BE2C (cell line): ENCODE measurements at regions not wholly inside any gene's neighbourhood (a gene's known extent, or its start where the extent isn't known, plus 50 kb on each side); places are given as distances from the start of the nearest gene placed in this dataset.

Source experiments
- DNase-seq: peaks from one replicate; pipeline ENCODE4 v3.0.0-alpha.2; 2020
- H3K27me3 ChIP-seq: fragments of 250-450 bp; sonication (Bioruptor Pico); 2 replicates; pipeline ENCODE4 v1.5.1; 2020; ENCODE audit warnings: mild to moderate bottlenecking
- H3K36me3 ChIP-seq: fragments of 250-450 bp; sonication (Bioruptor Pico); 2 replicates; pipeline ENCODE4 v1.5.1; 2020; ENCODE audit warnings: mild to moderate bottlenecking
- H3K4me1 ChIP-seq: fragments of 250-450 bp; sonication (Bioruptor Pico); 2 replicates; pipeline ENCODE4 v1.5.1; 2020
- H3K4me3 ChIP-seq: 2 replicates; pipeline ENCODE4 v1.5.1; 2011; ENCODE audit warnings: low read depth, low read length
- H3K9me3 ChIP-seq: fragments of 250-450 bp; sonication (Bioruptor Pico); 2 replicates; pipeline ENCODE4 v1.5.1; 2020
- CTCF ChIP-seq: IDR thresholded peaks from 2 replicates; pipeline ENCODE4 v1.5.1; 2012; ENCODE audit warnings: mild to moderate bottlenecking, low read depth, low read length

- no peak for TF ChIP-seq CTCF
- H3K27me3 ChIP-seq = no peaks in the 10 kb centered on the region
- no peaks in the 10 kb centered on the region for H3K9me3 ChIP-seq
- peak; percentile 94 for DNase-seq
- peak overlapping the region; percentile 2; the same call in 1 of the 2 replicates for H3K4me3 ChIP-seq
- H3K4me1 ChIP-seq = peaks cover 9% of the 10 kb centered on the region
- no peaks in the 10 kb centered on the region for H3K36me3 ChIP-seq
These were observed 94.2 kb upstream of the ACP3 start for GRCh38 chr3:132222868-132223538.

DNA sequence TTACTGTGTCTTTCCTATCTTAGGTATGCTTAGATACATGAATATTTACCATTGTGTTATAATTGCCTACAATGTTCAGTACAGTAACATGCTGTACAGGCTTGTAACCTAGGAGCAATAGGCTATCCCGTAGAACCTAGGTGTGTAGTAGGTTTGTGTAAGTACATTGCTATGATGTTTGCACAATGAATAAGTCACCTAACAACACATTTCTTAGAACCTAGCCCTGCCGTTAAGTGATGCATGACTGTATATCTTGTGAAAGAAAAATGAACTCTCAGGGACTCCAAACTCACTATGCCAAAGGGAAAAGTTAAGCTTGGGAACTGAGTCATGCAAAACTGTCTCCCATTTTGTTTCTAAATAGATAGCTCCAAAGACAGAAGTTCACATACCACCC lies 91.5 kb upstream of the ACP3 start:
- peaks cover 9% of the 10 kb centered on the region for H3K4me1 ChIP-seq
- H3K4me3 ChIP-seq = no peak overlapping the region
- no peaks in the 10 kb centered on the region for H3K36me3 ChIP-seq
- H3K27me3 ChIP-seq = no peaks in the 10 kb centered on the region
- no peak for TF ChIP-seq CTCF
- DNase-seq = no peak
- H3K9me3 ChIP-seq = no peaks in the 10 kb centered on the region

- peak; percentile 29 for DNase-seq
- Histone ChIP-seq H3K27me3 (no peaks in the 10 kb centered on the region), H3K4me1 (no peaks in the 10 kb centered on the region), H3K4me3 (no peak overlapping the region), H3K9me3 (no peaks in the 10 kb centered on the region), H3K36me3 (no peaks in the 10 kb centered on the region)
- TF ChIP-seq CTCF = no peak
These were observed 88.3 kb upstream of the ACP3 start for GRCh38 chr3:132228923-132229322.

- H3K4me3 ChIP-seq = no peak overlapping the region
- TF ChIP-seq CTCF = no peak
- H3K36me3 ChIP-seq = no peaks in the 10 kb centered on the region
- H3K9me3 ChIP-seq = no peaks in the 10 kb centered on the region
- H3K4me1 ChIP-seq = no peaks in the 10 kb centered on the region
- no peak for DNase-seq
- no peaks in the 10 kb centered on the region for H3K27me3 ChIP-seq
These were observed 87.6 kb upstream of the ACP3 start for GRCh38 chr3:132229641-132230040.

GRCh38 chr3:132230156-132231000 lies 86.8 kb upstream of the ACP3 start:
- no peak for DNase-seq
- H3K27me3 ChIP-seq = no peaks in the 10 kb centered on the region
- no peaks in the 10 kb centered on the region for H3K36me3 ChIP-seq
- H3K4me1 ChIP-seq = no peaks in the 10 kb centered on the region
- TF ChIP-seq CTCF = no peak
- H3K4me3 ChIP-seq = no peak overlapping the region
- no peaks in the 10 kb centered on the region for H3K9me3 ChIP-seq

GRCh38 chr3:132231633-132232032 lies 85.6 kb upstream of the ACP3 start:
- peak; percentile 27 for DNase-seq
- Histone ChIP-seq H3K4me1 (no peaks in the 10 kb centered on the region), H3K36me3 (no peaks in the 10 kb centered on the region), H3K9me3 (no peaks in the 10 kb centered on the region), H3K4me3 (no peak overlapping the region), H3K27me3 (no peaks in the 10 kb centered on the region)
- no peak for TF ChIP-seq CTCF
